Lower leg skin (tissue), 3 donors: ENCODE measurements at regions not wholly inside any gene's neighbourhood (a gene's known extent, or its start where the extent isn't known, plus 50 kb on each side); places are given as distances from the start of the nearest gene placed in this dataset.

ENCODE experiments used
- POLR2A ChIP-seq, 2 donors: fragments of 450-650 bp; IDR thresholded peaks; one replicate each; pipeline ENCODE4 v1.6.1; 2016 to 2017; ENCODE audit warnings: antibody characterized with exemption in 2 of 2, mild to moderate bottlenecking in 1 of 2, moderate library complexity in 1 of 2
- TF ChIP-seq, protein P1 (sequence below), 3 donors: fragments of 450-650 bp; IDR thresholded peaks; one replicate each; pipeline ENCODE4 v1.5.1; 2016; ENCODE audit warnings: antibody characterized with exemption in 3 of 3, mild to moderate bottlenecking in 3 of 3, moderate library complexity in 2 of 3

DNA sequence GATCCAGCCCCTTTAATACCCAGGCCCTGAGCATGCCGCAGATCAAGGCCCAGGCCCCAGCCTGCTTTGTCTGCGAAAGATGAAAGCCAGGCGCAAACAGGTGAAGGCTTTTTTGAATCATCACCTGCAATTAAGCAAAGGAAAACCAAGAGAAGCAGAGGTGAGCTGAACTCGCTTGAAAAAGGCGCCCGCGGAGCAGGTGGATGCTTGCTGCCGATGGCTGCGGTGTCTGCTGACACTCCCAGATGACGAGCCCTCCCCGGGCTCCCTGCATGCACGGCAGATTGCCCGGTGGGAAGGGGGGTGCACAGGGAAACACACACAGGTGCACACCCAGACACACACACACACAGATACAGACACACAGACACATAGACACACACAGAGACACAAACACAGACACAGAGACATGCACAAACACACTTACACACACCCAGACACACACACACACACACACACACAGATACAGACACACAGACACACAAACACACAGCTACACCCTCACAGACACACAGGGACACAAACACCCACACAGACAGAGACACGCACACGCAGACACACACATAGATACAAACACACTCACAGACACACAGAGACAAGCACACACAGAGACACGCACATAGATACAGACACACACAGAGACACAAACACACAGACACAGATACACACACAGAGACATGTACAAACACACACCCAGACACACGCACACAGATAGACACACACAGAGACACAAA, 142.6 kb upstream of the RNF32 start:
- TF ChIP-seq POLR2A (IDR thresholded peaks at IDR 0.05) = no peak
- TF ChIP-seq, protein P1, sequence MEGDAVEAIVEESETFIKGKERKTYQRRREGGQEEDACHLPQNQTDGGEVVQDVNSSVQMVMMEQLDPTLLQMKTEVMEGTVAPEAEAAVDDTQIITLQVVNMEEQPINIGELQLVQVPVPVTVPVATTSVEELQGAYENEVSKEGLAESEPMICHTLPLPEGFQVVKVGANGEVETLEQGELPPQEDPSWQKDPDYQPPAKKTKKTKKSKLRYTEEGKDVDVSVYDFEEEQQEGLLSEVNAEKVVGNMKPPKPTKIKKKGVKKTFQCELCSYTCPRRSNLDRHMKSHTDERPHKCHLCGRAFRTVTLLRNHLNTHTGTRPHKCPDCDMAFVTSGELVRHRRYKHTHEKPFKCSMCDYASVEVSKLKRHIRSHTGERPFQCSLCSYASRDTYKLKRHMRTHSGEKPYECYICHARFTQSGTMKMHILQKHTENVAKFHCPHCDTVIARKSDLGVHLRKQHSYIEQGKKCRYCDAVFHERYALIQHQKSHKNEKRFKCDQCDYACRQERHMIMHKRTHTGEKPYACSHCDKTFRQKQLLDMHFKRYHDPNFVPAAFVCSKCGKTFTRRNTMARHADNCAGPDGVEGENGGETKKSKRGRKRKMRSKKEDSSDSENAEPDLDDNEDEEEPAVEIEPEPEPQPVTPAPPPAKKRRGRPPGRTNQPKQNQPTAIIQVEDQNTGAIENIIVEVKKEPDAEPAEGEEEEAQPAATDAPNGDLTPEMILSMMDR (IDR thresholded peaks at IDR 0.05) = no peak
